ENCODE measurements at regions not wholly inside any gene's neighbourhood (a gene's known extent, or its start where the extent isn't known, plus 50 kb on each side); places are given as distances from the start of the nearest gene placed in this dataset.
"Not testable (repeated sequence)": the region's sequence is repeated elsewhere in the genome, so short reads cannot be mapped to it uniquely, and the experiment has no call there.

GRCh38 chr9:113665756-113666155 lies 202.2 kb downstream of the RGS3 start:
- no peak for DNase-seq

- DNase-seq = no peak
These were observed 204.5 kb downstream of the RGS3 start for GRCh38 chr9:113668061-113668460.

- DNase-seq = no peak
These were observed 206.1 kb downstream of the RGS3 start for GRCh38 chr9:113669522-113670115.

GRCh38 chr9:113673726-113674125 lies 202.4 kb upstream of the ZNF618 start:
- no peak for DNase-seq

GRCh38 chr9:113674436-113674835 lies 201.7 kb upstream of the ZNF618 start:
- no peak for DNase-seq

GRCh38 chr9:113675475-113675941 lies 200.6 kb upstream of the ZNF618 start:
- DNase-seq = no peak

- DNase-seq = no peak
These were observed 199.1 kb upstream of the ZNF618 start for GRCh38 chr9:113677057-113677456.

GRCh38 chr9:113677569-113677968 lies 198.5 kb upstream of the ZNF618 start:
- no peak for DNase-seq

GRCh38 chr9:113678119-113678858 lies 197.8 kb upstream of the ZNF618 start:
- no peak for DNase-seq

- peak; percentile 4 for DNase-seq
These were observed 197.3 kb upstream of the ZNF618 start for GRCh38 chr9:113678859-113679256.

GRCh38 chr9:113682297-113682771 lies 193.8 kb upstream of the ZNF618 start:
- peak; percentile 79 for DNase-seq

- DNase-seq = not testable (repeated sequence)
These were observed 190.5 kb upstream of the ZNF618 start for GRCh38 chr9:113685636-113686035.

- DNase-seq = no peak
These were observed 188.9 kb upstream of the ZNF618 start for GRCh38 chr9:113687107-113687679.

GRCh38 chr9:113687680-113688371 lies 188.3 kb upstream of the ZNF618 start:
- peak; percentile 80 for DNase-seq

GRCh38 chr9:113690055-113690740 lies 185.9 kb upstream of the ZNF618 start:
- no peak for DNase-seq

- DNase-seq = no peak
These were observed 183.9 kb upstream of the ZNF618 start for GRCh38 chr9:113692256-113692655.

- no peak for DNase-seq
These were observed 181.2 kb upstream of the ZNF618 start for GRCh38 chr9:113694912-113695311.

GRCh38 chr9:113695440-113695851 lies 180.7 kb upstream of the ZNF618 start:
- DNase-seq = no peak

GRCh38 chr9:113695901-113696300 lies 180.2 kb upstream of the ZNF618 start:
- DNase-seq = no peak

- no peak for DNase-seq
These were observed 174.0 kb upstream of the ZNF618 start for GRCh38 chr9:113701774-113702755.

- DNase-seq = no peak
These were observed 170.7 kb upstream of the ZNF618 start for GRCh38 chr9:113705306-113705927.

Measured in DMS53 (cell line).